ENCODE measurements at regions not wholly inside any gene's neighbourhood (a gene's known extent, or its start where the extent isn't known, plus 50 kb on each side); places are given as distances from the start of the nearest gene placed in this dataset.

- H3K27me3 Mint-ChIP-seq (ENCODE audit: low read depth): no peaks in the 10 kb centered on the region
- DNase-seq (ENCODE audit: low spot score) (no peak), ATAC-seq (no peak)
- no peak overlapping the region for H3K27ac Mint-ChIP-seq
- no peak overlapping the region for H3K4me3 Mint-ChIP-seq
- peaks cover 3% of the 10 kb centered on the region; the same call in 1 of the 2 replicates for H3K4me1 Mint-ChIP-seq
- ChIA-PET CTCF (no interaction called here), POLR2A (no interaction called here)
- peaks cover 6% of the 10 kb centered on the region; the same call in 1 of the 2 replicates for H3K9me3 Mint-ChIP-seq
- TF ChIP-seq PREB (CRISPR knock-in tag; IDR thresholded peaks at IDR 0.05; ENCODE audit: borderline replicate concordance) (no peak), TEAD4 (CRISPR knock-in tag; IDR thresholded peaks at IDR 0.05) (no peak)
- TF ChIP-seq, protein P1, sequence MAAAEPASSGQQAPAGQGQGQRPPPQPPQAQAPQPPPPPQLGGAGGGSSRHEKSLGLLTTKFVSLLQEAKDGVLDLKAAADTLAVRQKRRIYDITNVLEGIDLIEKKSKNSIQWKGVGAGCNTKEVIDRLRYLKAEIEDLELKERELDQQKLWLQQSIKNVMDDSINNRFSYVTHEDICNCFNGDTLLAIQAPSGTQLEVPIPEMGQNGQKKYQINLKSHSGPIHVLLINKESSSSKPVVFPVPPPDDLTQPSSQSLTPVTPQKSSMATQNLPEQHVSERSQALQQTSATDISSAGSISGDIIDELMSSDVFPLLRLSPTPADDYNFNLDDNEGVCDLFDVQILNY (CRISPR knock-in tag; IDR thresholded peaks at IDR 0.05): no peak
- no peaks in the 10 kb centered on the region for H3K36me3 Mint-ChIP-seq
Observed at GRCh38 chr3:168187233-168187632, 91.5 kb upstream of the GOLIM4 start.

DNA sequence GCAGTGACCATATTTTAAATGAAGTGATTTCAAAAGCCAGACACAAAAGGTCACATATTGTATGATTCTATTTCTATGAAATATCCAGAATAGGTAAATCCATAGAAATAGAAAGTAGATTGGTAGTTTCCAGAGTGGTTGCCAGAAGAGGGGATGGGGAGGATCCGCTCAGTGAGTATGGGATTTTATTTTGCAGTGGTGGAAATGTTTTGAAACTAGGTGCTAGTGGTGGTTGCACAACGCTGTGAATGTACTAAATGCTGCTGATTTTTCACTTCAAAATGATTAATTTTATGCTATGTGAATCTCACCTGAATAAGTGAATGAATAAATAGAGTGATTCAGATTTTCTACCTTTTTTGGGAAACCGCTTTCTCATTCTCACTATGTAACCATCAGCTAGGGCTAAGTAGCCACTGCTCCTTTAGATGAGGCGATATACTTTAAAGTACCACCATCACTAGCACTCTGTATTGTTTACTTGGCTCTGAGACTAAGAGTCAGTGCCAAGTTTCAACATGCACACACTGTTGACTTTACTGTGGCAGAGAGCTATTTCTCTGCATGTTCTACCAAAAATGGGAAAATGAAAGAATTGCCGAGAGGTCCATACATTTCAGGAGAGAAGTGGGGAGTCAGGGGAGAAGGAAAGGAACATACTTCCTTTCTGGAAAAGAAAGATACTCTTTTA, 90.7 kb upstream of the GOLIM4 start:
- no peaks in the 10 kb centered on the region for H3K4me1 Mint-ChIP-seq
- CTCF ChIA-PET: no interaction called here
- H3K4me3 Mint-ChIP-seq: no peak overlapping the region
- POLR2A ChIA-PET: no interaction called here
- no peaks in the 10 kb centered on the region for H3K36me3 Mint-ChIP-seq
- no peak for DNase-seq (ENCODE audit: low spot score)
- no peaks in the 10 kb centered on the region for H3K27me3 Mint-ChIP-seq (ENCODE audit: low read depth)
- H3K9me3 Mint-ChIP-seq: peaks cover 6% of the 10 kb centered on the region; the same call in 1 of the 2 replicates
- ATAC-seq: no peak
- H3K27ac Mint-ChIP-seq: no peak overlapping the region
- no peak for TF ChIP-seq ZBTB21 (CRISPR knock-in tag; IDR thresholded peaks at IDR 0.05; ENCODE audit: borderline replicate concordance)

- Mint-ChIP-seq H3K9me3 (no peaks in the 10 kb centered on the region), H3K4me3 (no peak overlapping the region), H3K36me3 (no peaks in the 10 kb centered on the region), H3K27ac (no peak overlapping the region), H3K27me3 (ENCODE audit: low read depth) (no peaks in the 10 kb centered on the region), H3K4me1 (no peaks in the 10 kb centered on the region)
- TF ChIP-seq CDX4 (CRISPR knock-in tag; IDR thresholded peaks at IDR 0.05; ENCODE audit: borderline replicate concordance) (no peak), ZNF423 (CRISPR knock-in tag; IDR thresholded peaks at IDR 0.05) (no peak), PRRX2 (CRISPR knock-in tag; IDR thresholded peaks at IDR 0.05) (no peak), SP1 (CRISPR knock-in tag; conservative IDR thresholded peaks at IDR 0.05) (no peak), KAT7 (CRISPR knock-in tag; IDR thresholded peaks at IDR 0.05; ENCODE audit: borderline replicate concordance) (no peak), OVOL2 (CRISPR knock-in tag; IDR thresholded peaks at IDR 0.05; ENCODE audit: borderline replicate concordance) (no peak), NFYB (CRISPR knock-in tag; conservative IDR thresholded peaks at IDR 0.05; ENCODE audit: low read depth) (no peak), ZNF416 (CRISPR knock-in tag; IDR thresholded peaks at IDR 0.05) (no peak), MXD4 (CRISPR knock-in tag; IDR thresholded peaks at IDR 0.05; ENCODE audit: borderline replicate concordance) (no peak), MYBL2 (CRISPR knock-in tag; IDR thresholded peaks at IDR 0.05) (no peak), ZBTB21 (CRISPR knock-in tag; IDR thresholded peaks at IDR 0.05; ENCODE audit: borderline replicate concordance) (no peak), TCF7 (CRISPR knock-in tag; IDR thresholded peaks at IDR 0.05; ENCODE audit: low read depth) (no peak), SOX15 (CRISPR knock-in tag; IDR thresholded peaks at IDR 0.05) (no peak)
- TF ChIP-seq, protein P2, sequence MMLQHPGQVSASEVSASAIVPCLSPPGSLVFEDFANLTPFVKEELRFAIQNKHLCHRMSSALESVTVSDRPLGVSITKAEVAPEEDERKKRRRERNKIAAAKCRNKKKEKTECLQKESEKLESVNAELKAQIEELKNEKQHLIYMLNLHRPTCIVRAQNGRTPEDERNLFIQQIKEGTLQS (CRISPR knock-in tag; conservative IDR thresholded peaks at IDR 0.05): no peak
- TF ChIP-seq, protein P3, sequence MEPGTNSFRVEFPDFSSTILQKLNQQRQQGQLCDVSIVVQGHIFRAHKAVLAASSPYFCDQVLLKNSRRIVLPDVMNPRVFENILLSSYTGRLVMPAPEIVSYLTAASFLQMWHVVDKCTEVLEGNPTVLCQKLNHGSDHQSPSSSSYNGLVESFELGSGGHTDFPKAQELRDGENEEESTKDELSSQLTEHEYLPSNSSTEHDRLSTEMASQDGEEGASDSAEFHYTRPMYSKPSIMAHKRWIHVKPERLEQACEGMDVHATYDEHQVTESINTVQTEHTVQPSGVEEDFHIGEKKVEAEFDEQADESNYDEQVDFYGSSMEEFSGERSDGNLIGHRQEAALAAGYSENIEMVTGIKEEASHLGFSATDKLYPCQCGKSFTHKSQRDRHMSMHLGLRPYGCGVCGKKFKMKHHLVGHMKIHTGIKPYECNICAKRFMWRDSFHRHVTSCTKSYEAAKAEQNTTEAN (CRISPR knock-in tag; IDR thresholded peaks at IDR 0.05): no peak
- ATAC-seq (no peak), DNase-seq (ENCODE audit: low spot score) (no peak)
- ChIA-PET CTCF (no interaction called here), POLR2A (no interaction called here)
Observed at GRCh38 chr3:168183774-168184173, 88.0 kb upstream of the GOLIM4 start.
